ENCODE measurements at regions not wholly inside any gene's neighbourhood (a gene's known extent, or its start where the extent isn't known, plus 50 kb on each side); places are given as distances from the start of the nearest gene placed in this dataset.

DNA sequence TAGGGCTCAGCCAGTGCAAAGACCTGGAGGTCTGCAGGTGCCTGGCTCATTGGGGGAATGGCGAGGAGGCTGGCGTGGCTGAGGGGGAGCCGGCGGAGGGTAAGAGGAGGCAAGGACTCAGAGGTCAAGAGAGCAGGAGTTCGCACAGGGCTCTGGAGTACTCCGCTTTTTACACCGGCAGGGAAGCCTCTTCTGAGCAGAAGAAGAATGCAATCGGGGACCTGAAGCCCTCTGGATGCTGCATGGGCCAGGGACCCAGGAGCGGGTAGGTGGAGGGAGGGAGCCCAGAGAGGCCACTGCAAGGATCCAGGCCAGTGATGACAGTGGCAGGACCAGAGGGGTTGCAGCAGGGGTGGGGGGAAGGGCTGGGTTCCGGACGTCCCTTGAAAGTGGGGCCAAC lies 70.4 kb upstream of the TAMM41 start:
- DNase-seq (ENCODE audit: low spot score) = peak; percentile 28

DNA sequence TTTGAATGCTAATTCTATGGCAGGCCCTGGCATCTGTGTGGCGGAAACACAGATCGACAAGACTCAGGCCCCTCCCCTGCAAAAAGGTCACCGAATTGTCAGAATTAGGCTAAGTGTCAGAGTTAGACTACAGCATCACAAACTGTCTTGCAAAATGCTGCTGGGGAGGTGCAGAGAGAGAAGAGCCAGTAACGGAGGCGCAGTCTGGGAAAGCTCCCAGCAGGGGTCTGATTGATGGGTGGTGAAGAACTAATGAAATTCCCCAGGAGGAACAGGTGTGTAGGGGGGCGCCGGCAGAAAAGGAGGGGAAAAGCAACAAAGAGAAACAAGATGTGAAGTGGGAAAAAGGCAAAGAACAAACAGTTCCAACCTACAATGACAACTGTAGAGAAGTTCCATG lies 72.7 kb upstream of the TAMM41 start:
- DNase-seq (ENCODE audit: low spot score) = no peak

DNA sequence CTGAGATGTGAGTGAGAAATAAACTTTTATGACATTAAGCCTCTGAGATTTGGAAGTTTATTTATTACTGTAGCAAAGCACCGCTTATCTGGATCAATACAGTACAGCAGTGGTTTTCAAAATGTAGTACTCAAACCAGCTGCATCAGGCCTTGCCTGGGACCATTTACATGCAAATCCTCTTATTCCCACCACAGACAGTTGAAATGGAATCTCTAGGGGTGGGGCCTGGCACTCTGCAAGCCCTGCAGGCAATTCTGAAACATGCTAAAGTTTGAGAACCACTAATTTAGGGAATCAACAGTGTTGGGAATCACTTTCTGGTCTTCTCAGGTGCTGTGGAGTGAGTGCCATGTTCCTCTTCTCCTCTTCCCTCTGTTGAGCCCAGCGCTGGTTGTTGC lies 77.8 kb upstream of the TAMM41 start:
- no peak for DNase-seq (ENCODE audit: low spot score)

DNA sequence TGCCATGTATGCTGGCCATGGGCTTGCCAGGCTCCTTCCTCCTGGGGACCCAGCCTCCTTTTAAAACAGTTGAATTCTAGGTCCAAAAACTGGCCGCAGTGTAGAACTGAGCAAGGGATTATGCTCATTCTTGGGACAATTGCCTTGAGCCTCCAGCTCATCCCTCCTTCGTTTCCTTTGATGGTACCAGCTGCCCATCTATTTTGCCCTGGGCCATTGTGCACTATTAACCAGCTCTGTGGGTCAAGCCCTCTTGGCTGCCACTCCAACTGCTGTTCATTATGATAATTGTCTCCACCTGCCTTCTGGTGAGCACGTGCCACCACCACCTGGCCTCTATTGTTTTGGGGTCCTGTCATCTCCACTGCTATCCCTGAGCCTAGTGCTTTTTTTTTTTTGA lies 75.8 kb upstream of the SYN2 start:
- peak; percentile 25 for DNase-seq (ENCODE audit: low spot score)

DNA sequence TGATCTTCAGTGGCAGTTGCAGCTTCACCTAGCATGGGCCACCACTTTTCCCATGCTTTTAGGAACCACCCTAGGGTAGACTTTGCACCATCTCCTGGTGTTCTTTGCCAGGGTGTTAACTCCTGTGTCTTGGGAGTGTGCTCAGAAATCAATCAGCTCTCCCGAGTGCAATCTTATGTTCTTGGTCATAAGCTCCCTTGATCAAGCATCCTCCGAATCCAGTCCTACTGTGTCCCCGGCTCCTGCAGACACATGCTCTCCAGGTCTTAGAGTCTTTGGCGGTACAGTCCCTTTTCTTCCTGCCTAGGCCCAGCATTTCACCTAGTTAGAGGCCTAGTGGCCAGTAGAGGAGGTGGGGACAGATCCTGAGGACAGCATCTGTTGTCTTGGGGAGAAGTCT lies 74.7 kb upstream of the SYN2 start:
- DNase-seq (ENCODE audit: low spot score) = peak; percentile 17

DNA sequence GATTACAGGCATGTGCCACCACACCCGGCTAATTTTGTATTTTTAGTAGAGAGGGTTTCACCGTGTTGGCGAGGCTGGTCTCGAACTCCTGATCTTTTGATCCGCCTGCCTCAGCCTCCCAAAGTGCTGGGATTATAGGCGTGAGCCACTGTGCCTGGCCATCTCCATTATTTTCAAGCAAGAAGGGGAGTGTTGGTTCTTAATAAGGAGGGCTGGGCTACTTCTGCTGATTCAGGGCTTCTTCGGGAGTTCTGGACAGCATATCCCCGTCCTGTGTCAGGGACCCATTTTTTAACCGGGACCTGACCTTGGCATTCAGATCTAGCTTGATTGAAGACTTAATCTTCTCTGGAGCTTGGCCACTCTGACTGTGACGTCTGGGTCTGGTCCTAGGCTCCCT lies 74.1 kb upstream of the SYN2 start:
- peak; percentile 20 for DNase-seq (ENCODE audit: low spot score)

DNA sequence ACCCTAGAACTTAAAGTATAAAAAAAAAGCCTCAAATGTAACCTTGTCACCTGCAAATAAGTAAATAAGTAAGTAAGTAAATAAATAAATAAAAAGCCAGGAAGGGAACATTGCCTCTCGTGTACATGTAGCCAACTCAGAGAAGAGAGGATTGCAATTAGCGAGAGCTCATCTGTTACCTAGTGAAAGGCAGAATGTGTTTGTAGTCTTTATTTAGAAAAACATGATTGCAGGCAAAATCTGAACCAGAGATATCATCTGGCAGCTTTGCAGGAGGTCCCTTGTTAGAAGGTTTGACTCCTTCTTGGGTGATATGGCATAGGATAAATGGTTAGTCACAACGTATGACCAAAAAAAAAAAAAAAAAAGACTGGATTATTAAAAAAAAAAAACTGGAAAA lies 71.6 kb upstream of the SYN2 start:
- DNase-seq (ENCODE audit: low spot score) = no peak

DNA sequence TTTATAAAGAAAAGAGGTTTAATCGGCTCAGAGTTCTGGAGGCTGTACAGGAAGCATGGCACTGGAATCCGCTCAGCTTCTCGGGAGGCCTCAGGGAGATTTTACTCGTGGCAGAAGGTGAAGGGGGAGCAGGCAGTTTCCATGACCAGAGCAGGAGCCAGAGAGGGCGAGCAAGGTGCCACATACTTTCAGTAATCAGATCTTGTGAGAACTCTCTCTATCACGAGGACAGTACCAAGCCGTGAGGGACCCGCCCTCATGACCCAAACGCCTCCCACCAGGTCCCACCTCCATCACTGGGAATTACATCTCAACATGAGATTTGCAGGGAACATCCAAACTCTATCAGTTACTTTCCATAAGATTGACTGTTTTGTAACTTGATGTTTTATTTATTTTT lies 70.7 kb upstream of the SYN2 start:
- no peak for DNase-seq (ENCODE audit: low spot score)

DNA sequence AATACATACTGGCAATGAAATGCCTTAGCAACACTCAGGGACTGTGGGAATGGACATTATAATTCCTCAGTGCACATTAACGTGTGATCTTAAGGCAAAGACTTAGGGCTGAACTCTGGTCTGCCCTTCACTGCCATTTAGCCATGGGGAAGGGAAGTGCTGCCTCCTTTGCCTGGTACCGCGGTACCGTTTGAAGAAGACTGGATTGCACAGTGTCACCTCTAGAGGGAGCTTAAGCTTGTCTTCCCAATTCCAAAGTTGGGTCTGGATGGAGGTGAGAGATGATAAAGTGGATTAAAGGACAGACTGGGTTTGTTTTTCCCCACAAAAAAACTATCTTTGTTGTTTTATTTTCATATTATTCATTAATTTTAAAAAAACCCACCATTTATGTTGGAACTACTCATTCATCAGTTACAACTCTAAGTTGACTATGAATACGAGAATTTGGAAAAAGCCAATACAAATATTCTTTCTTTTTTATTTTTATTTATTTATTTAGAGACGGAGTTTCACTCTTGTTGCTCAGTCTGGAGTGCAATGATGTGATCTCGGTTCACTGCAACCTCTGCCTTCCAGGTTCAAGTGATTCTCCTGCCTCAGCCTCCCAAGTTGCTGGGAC lies 60.0 kb upstream of the SYN2 start:
- no peak for DNase-seq (ENCODE audit: low spot score)

DNA sequence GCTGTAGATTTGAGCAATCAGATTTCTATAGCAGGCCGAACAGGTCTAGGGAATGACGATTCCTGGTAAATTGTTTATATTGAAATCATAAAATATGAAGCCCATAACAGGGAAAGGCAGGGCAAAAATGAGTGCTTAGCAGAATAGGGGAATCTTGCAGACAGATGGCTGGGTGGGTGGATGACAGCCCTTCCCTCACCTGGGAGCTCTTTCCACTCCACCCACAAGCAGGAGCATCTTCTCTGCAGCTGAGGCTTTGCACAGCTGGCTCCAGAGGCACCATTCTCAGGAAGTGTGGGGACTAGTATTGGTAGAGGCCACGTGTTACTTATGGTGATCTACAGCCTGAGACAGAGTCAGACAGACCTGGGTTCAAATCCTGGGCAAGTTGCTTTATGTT lies 55.9 kb upstream of the SYN2 start:
- DNase-seq (ENCODE audit: low spot score) = no peak

DNA sequence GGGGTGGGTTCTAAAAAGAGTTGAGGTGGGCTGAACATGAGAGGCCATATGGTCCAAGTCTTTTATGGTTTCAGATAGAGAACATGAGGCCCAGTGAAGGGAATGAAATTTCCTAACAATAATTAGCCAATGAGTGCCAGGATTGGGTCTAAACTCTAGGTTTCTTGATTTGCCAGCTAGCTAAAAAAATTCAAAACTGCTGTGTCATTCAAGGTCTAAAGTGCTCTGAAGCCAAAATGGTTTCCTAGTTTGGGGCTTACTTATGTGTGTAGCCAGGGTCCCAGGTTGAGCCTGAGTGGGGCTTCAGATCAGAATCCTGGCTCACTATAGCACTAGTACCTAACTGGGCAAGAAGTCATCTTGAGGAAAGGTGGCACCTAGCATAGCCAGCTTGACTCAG lies 55.3 kb upstream of the SYN2 start:
- no peak for DNase-seq (ENCODE audit: low spot score)

DNA sequence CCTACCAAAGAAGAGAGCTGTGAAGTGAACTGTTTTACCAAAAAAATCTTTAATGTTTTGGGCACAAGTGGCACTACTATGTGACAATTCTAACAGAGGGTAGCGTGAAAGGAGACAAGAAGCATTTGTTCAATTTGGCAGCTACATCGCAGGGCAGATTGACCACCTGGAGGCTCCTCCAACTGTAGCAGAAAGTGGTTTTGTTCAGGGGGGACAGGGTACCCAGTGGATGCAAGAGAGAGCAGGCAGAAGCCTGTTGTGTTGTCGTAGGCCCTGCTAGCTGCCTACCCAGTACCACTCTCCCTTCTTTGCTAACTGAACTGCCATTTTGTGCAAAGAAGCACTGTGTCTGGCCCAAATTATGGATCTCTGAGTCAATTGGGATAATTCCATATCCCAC lies 54.8 kb upstream of the SYN2 start:
- no peak for DNase-seq (ENCODE audit: low spot score)

DNA sequence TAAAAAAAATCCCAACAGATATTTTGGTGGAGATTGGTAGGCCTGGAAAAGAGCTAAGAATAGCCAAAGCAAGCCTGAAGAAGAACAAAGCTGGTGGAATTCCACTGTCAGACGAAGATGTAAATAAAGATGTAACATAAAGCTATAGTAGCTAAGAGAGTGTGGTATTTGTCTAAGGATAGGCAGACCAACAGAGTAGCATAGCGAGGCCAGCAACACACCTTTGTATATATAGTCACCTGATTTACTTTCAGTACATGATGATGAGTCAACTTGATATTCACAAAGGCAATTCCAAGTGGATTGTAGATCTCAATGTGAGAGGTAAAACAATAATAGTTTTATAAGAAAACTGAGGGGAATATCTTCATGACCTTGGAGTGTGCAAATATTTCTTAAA lies 53.6 kb upstream of the SYN2 start:
- no peak for DNase-seq (ENCODE audit: low spot score)

DNA sequence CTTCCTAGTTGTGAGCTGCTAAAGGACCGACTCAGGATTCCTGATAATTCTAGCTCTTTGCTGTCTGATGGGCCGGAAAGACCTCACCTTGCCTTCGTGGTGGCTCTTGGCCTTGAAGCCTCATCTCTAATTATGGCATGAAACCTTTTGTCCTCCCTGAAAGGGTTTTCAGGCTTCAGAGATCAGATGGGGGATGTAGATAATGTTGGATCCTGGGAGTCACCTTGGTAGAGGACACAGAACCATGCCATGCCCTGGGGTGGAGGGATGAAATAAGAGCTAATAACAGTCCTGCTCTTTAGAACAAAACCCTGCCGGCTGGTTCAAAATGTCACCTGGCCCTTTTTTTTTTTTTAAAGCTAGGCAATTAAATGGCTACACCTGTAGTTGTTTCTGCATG lies 50.8 kb upstream of the SYN2 start:
- no peak for DNase-seq (ENCODE audit: low spot score)

DNA sequence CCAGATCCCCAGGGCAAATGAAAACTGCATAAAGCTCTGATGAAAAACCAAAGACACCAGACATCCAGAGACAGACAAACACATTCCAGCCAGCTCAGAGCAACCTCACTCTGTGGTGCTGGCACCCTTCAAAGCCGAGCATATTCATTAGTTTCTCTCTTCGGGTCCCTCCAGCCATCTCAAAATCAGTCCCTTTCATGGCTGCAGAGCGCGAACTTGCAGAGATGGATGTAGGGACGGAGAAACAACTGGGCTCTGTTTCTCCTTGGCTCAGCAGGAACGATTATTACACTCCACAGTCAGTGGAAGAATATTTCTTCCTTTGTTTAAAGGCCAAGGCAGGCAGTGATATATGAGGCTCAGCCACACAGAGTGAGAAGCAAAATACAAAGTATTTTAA lies 50.4 kb upstream of the SYN2 start:
- no peak for DNase-seq (ENCODE audit: low spot score)

DNA sequence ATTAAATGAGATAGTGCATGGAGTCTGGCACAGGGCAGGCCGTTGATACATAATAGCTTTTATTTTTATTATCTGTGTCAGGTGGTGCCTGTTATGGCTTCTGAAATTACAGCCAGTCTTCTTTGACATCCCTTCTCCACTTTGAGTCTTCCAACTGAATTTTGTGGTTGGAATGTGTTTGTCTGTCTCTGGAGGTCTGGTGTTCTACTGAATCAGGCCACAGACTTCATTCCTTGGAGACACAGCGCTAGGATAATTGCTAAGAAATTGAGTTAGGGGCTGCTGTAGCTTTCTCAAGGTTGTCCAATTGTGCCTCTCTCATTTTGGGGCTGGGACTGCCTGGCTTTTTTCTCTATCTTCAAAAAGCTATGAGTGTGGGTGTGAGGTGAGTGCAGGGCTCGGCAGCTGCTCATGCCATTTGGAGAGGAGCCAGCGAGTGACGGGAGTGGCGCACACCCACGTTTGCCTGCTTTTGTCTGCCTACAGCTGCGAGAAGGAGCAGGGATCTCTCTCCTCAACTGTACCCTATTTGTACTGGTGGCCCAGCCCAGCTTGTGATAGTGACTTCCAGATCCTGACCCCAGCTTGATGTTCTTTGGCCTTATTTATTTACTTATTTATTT lies 49.8 kb upstream of the SYN2 start:
- no peak for DNase-seq (ENCODE audit: low spot score)
